Mucosa of descending colon (tissue), 3 donors: ENCODE measurements at regions not wholly inside any gene's neighbourhood (a gene's known extent, or its start where the extent isn't known, plus 50 kb on each side); places are given as distances from the start of the nearest gene placed in this dataset.

ENCODE experiments used
- ATAC-seq: fragments of 200-7000 bp; cut with Tn5 transposase; one replicate; pipeline ENCODE4 v1.9.1; 2020; ENCODE audit warnings: mild to moderate bottlenecking, moderate library complexity
- DNase-seq, 3 donors: peaks; one replicate each; pipeline ENCODE4 v3.0.0-alpha.2; 2020
- H3K36me3 ChIP-seq: fragments of 200-600 bp; one replicate; pipeline ENCODE4 v1.8.0; 2021; ENCODE audit warnings: low read depth, mild to moderate bottlenecking
- H3K4me1 ChIP-seq: fragments of 200-600 bp; one replicate; pipeline ENCODE4 v1.8.0; 2021; ENCODE audit warnings: low read depth, mild to moderate bottlenecking
- H3K4me3 ChIP-seq: fragments of 200-600 bp; one replicate; pipeline ENCODE4 v1.8.0; 2021; ENCODE audit warnings: mild to moderate bottlenecking
- H3K9me3 ChIP-seq: fragments of 200-600 bp; one replicate; pipeline ENCODE4 v1.8.0; 2021; ENCODE audit warnings: mild to moderate bottlenecking
- CTCF ChIP-seq: fragments of 200-600 bp; IDR thresholded peaks from one replicate; pipeline ENCODE4 v1.8.0; 2022; ENCODE audit warnings: antibody characterized with exemption, mild to moderate bottlenecking
- intact Hi-C, 2 donors: fragments of 100-400 bp; cut with DNase I in 1 of 2; cut with micrococcal nuclease in 1 of 2; formaldehyde crosslinking; loops; one replicate each; pipeline versions ENCODE4 v1.11.0 to v1.11.1; 2022; cut with DNase I, micrococcal nuclease
- donor health status: DM: no; HTN: no; CAD: no; lungs with moderate emphysema.
- donor health status: DM: no; HTN: no; CAD: no.
- donor health status: DM: no; HTN: yes; CAD: no.

GRCh38 chr6:140276719-140277118, 902.3 kb upstream of the CITED2 start:
- no peak overlapping the region for H3K4me3 ChIP-seq
- intact Hi-C loops: no loop called here
- no peaks in the 10 kb centered on the region for H3K36me3 ChIP-seq
- DNase-seq (no peak), ATAC-seq (no peak)
- H3K9me3 ChIP-seq: no peaks in the 10 kb centered on the region
- no peaks in the 10 kb centered on the region for H3K4me1 ChIP-seq
- no peak for TF ChIP-seq CTCF

- no peak for TF ChIP-seq CTCF
- H3K4me3 ChIP-seq: no peak overlapping the region
- intact Hi-C loops: no loop called here
- no peaks in the 10 kb centered on the region for H3K9me3 ChIP-seq
- no peak for DNase-seq
- H3K36me3 ChIP-seq: no peaks in the 10 kb centered on the region
- ATAC-seq: no peak
- H3K4me1 ChIP-seq: no peaks in the 10 kb centered on the region
These were observed 901.7 kb upstream of the CITED2 start for GRCh38 chr6:140276133-140276532.

DNA sequence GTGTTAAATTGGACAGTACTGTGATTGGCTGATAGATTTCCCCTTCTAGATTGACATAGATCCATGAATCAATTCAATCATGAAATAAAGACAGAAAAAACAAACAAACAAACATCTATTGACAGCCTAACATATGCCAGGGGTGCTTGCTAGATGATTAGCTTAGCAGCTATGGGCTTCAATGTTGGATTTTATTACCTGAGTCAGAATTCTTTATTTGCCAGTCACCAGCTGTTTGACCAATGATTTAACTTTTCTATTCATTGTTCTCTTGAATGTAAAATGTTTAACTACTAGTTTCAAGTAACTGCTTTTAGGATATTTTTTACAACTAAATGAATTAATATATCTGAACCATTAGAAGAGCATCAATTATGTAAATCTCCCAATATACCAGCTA, 901.3 kb upstream of the CITED2 start:
- intact Hi-C loops: no loop called here
- ATAC-seq: no peak
- no peak for DNase-seq
- TF ChIP-seq CTCF: no peak
- Histone ChIP-seq H3K4me3 (no peak overlapping the region), H3K4me1 (no peaks in the 10 kb centered on the region), H3K9me3 (no peaks in the 10 kb centered on the region), H3K36me3 (no peaks in the 10 kb centered on the region)

- no peaks in the 10 kb centered on the region for H3K9me3 ChIP-seq
- TF ChIP-seq CTCF: no peak
- ATAC-seq: no peak
- no peak for DNase-seq
- no peaks in the 10 kb centered on the region for H3K36me3 ChIP-seq
- intact Hi-C loops: no loop called here
- H3K4me3 ChIP-seq: no peak overlapping the region
- no peaks in the 10 kb centered on the region for H3K4me1 ChIP-seq
These were observed 900.1 kb upstream of the CITED2 start for GRCh38 chr6:140274548-140274947.

DNA sequence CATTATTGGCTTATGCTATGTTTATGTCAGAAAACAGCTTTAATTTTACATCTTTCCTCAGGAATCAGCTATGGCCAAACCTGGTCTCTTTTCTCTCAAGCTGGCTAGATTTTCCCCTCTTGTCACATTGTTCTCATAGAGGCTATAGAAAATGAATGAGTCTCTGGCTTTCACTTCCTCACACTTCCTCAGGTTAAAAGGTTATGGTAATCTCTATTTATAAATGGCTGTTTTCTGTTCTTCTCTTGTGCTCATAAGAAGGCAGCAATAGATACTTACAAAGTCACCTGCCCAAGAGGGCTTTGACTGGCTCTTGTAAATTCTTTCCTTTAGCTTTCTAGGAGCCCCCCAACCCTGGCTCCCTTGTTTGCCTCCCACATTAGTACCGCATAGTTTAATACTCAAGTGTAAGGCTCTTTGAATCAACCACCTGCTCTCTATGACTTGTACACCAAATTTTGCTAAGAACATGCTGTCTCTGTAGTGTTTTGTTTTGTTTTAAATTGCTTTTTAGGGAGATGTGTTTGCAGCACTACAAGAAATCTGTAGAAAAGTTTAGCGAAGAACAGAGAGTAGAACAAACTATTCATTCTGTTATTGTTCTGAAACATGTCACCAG, 897.4 kb upstream of the CITED2 start:
- Histone ChIP-seq H3K36me3 (no peaks in the 10 kb centered on the region), H3K9me3 (peaks cover 2% of the 10 kb centered on the region), H3K4me1 (no peaks in the 10 kb centered on the region), H3K4me3 (no peak overlapping the region)
- ATAC-seq (no peak), DNase-seq (no peak)
- intact Hi-C loops: no loop called here
- TF ChIP-seq CTCF: no peak
